ENCODE measurements at regions not wholly inside any gene's neighbourhood (a gene's known extent, or its start where the extent isn't known, plus 50 kb on each side); places are given as distances from the start of the nearest gene placed in this dataset.

DNA sequence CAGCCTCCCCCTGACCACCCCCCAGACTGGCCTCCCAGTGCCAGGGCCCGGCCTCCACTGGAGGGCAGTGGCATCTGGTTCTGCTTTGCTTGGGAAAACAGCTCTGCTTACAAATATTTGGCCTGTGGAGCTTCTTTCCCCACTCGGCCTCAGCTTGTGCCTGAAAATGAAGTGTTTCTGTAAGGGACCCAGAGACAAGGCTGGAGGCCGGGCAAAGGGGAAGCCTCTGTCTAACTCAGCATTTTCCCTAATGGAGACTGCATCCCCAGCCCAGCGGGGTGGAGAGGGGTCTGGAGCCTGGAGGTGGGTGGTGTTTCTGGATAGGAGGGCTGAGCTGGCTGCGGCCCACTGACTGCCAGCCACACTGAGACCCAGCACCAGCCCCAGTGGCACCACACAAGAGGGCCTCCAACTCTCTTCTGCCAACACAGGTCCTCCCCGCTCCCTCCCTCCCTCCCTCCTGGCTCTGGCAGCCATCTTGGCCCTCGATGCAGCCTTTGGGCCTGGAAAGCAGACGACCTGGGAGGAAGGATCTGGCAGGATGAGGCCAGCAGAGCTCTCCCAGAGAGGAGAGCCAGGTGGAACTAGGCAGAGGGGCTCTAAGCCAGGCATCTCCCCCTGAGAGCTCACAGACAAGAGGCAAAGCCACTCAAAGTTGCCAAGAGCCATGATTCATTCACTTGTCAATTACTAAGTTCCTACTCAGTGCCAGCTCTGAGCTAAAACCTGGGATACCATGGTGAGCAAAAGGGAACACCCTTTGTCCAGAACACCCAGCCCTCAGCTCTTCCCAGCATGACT is 77.1 kb upstream of the CD82 start:
- TF ChIP-seq JUNB (IDR thresholded peaks at IDR 0.05) (no peak), CTCF (IDR thresholded peaks at IDR 0.05) (no peak), PBX3 (IDR thresholded peaks at IDR 0.05) (no peak), HMGXB4 (CRISPR knock-in tag; IDR thresholded peaks at IDR 0.05; ENCODE audit: borderline replicate concordance) (no peak), CHD2 (IDR thresholded peaks at IDR 0.05; ENCODE audit: low read length, partially characterized antibody) (no peak), FOSL2 (IDR thresholded peaks at IDR 0.05) (no peak), FOSL2 (CRISPR knock-in tag; IDR thresholded peaks at IDR 0.05) (no peak), NPAS2 (CRISPR knock-in tag; IDR thresholded peaks at IDR 0.05; ENCODE audit: borderline replicate concordance) (no peak), MAFK (IDR thresholded peaks at IDR 0.05; ENCODE audit: partially characterized antibody) (no peak), POLR2AphosphoS2 (conservative IDR thresholded peaks at IDR 0.05; ENCODE audit: low read length) (no peak), BCL3 (IDR thresholded peaks at IDR 0.05) (no peak), CEBPB (IDR thresholded peaks at IDR 0.05) (no peak)

All from A549 (cell line).